IPS-18c (cell line): ENCODE measurements at regions not wholly inside any gene's neighbourhood (a gene's known extent, or its start where the extent isn't known, plus 50 kb on each side); places are given as distances from the start of the nearest gene placed in this dataset.

Experiments used
- H3K4me3 ChIP-seq: 2 replicates; pipeline ENCODE4 v1.7.0; 2013; ENCODE audit warnings: low read depth, mild to moderate bottlenecking, low read length, moderate library complexity; ENCODE audit not compliant: insufficient read depth
- H3K9me3 ChIP-seq: one replicate; pipeline ENCODE4 v1.6.1; 2013; ENCODE audit warnings: mild to moderate bottlenecking, low read length, moderate library complexity; ENCODE audit not compliant: control insufficient read depth, insufficient read depth

- Histone ChIP-seq H3K9me3 (no peaks in the 10 kb centered on the region), H3K4me3 (no peak overlapping the region)
Observed at GRCh38 chr15:46331546-46331945, 696.7 kb downstream of the SQOR start.

DNA sequence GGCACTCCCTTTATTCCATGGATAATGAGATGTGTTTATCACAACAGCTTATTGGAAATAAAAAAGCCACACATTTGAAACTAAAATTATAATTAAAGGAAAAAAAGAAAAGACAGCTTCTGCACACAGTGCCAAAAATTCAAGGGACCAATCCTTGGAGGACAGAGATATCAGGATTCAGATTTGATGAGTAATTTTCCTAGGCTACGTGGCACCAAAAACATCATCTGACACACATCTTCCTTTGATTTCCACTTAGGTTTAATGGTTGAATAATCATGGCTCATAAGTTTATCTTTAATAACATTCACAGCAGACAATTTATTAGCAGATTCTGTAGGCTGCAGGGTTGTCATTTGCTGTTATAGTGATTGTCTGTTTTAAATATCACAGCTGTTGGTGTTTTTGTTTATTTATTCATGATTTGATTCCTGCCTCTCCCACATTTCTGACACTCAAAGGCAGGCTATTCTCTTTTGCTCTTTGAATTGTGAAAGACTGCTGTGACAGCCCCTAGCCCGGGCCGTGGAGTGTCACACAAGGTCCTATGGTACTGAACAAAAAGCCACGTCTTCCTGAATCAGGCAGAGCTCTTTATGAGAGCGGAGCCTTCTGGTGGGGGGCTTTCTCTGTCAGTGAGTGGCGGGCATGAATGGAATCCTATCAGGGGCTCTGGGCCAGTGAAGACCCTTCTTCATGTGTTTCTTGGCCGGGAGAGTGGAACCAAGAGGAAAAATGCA is 708.5 kb downstream of the SQOR start:
- Histone ChIP-seq H3K9me3 (no peaks in the 10 kb centered on the region), H3K4me3 (no peak overlapping the region)

DNA sequence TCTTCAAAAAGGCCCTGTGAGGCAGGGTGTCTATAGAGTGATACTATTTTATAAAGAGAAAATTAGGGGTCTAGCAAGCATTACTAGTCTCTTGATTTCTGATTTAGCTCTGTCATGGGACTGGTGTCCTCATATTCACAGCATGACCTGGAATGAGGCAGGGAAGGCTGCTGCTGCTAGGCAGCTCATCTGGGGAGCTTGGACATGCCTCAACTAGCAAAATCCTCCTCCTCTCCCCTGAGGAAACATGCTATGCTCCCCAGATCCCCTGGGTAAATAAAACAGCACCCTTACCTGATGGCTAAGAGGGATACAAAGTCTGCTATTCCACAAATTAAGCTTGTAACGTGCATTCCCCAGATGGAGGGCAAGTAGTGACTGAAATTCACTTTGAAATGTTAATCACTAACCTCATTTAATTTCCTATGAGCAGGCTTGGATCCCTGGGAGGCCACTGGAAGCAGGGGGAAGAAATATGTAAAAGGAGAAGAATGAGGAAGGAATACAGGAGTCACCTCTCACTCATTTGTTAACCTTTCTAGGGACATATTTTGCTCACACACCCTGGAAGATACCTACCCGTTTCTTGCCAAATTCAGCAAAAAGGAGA is 709.4 kb downstream of the SQOR start:
- no peaks in the 10 kb centered on the region for H3K9me3 ChIP-seq
- H3K4me3 ChIP-seq: no peak overlapping the region

DNA sequence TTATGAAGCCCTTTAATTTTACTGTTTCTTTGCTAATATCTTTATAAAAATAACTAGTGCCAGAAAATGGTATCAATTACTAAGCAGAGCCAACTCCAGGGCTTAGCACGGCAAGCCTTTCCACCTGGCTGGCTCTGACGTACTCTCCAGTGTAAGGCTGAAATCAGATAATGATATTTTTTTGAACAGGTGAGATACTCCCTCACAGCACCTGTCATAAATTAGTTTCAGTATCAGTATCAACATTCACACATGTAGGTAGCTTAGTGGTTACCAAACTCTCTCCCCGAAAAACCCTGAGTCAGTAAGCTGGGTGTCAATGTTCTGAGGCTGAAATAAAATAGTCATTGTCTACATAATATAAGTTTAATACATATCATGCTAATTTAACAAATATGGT is 710.1 kb downstream of the SQOR start:
- Histone ChIP-seq H3K4me3 (no peak overlapping the region), H3K9me3 (no peaks in the 10 kb centered on the region)

GRCh38 chr15:46354443-46354842 is 719.6 kb downstream of the SQOR start:
- no peak overlapping the region for H3K4me3 ChIP-seq
- no peaks in the 10 kb centered on the region for H3K9me3 ChIP-seq

GRCh38 chr15:46365572-46365971 is 730.7 kb downstream of the SQOR start:
- Histone ChIP-seq H3K9me3 (no peaks in the 10 kb centered on the region), H3K4me3 (no peak overlapping the region)

DNA sequence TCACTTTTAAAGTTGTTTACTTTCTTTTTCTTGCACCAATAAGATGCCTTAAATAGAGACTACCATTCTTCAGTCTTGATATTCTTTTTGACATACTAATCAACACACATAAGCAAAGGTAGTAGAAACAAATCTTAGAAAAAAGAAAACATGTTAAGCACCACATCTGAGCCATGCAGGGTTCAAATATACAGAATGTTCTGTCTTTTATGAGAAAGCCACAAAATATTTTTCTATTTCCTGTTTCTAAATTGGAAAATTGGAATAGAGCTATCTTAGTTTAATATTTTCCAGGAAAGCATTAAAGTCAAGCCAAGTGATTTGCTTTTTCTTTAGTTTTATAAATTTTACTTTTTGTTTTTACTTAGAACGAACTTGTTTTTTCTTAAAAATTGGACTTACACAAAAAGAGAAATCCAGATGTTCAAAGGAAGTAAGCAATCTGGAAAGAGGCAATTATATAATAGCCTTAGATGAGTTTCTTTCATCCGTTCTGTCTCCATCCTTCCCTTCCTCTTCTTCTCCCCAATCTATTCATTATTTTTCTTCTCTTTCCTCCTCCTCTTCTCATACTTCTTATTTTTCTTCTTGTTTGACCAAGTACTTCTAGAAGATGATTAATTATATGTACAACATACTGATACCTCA is 731.7 kb downstream of the SQOR start:
- no peak overlapping the region for H3K4me3 ChIP-seq
- peaks cover 2% of the 10 kb centered on the region for H3K9me3 ChIP-seq

DNA sequence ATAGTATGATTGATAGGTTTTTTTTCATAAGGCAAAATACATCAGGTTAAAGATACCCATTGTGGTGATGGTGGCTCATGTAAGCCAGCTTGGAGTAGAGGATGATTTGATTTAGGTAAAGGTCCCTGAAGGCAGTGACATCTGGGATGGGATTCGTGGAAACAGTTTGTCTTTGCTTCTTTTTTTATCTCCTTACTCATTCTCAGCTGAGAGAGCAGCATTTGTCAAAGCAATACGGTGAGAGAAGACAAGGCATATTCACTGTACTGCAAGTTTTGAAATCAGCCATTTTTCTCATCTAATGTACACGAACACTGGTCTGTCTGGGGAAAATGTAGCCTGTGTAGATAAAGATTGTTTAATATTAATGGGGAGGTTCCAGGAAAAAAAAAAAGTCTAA is 749.1 kb downstream of the SQOR start:
- no peaks in the 10 kb centered on the region for H3K9me3 ChIP-seq
- H3K4me3 ChIP-seq: no peak overlapping the region

- no peak overlapping the region for H3K4me3 ChIP-seq
- H3K9me3 ChIP-seq: no peaks in the 10 kb centered on the region
Observed at GRCh38 chr15:46386356-46386755, 751.5 kb downstream of the SQOR start.

DNA sequence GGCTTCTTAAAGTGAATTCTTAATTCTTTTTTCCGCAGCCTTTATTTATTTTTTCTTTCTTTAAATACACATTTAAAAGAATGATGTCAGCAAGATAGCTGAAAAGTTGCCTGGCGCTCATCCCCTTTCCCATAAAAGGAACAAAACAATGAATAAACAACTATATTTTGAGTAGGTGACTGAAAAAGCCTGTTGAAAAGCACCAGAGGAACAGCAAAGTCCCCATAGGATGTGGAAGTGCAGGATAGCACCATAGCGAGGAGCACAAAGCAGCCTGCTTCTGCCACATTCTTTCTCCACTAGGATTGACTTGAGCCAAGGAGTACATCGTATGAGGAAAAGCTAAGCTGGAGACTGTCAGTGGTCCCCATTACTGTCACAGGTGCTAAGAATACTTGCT is 754.9 kb downstream of the SQOR start:
- no peaks in the 10 kb centered on the region for H3K9me3 ChIP-seq
- no peak overlapping the region for H3K4me3 ChIP-seq

DNA sequence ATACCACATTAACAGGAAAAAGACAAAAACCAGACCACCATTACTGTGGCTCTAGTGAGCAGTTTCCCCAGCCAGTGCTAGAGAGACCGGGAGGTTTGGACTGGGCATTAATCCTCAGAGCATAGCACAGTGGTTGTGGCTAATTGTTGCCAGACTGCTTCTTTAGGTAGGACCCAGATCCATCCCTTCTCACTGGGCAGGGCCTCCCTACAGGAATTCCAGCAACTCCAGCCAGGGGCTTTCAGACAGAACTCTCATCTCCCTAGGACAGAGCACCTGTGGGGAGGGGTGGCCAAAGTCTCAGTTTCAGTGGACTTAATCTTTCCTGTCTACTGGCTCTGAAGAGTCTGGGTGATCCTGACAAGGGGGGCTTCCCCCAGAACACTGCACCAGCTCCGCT is 759.6 kb downstream of the SQOR start:
- H3K9me3 ChIP-seq: no peaks in the 10 kb centered on the region

GRCh38 chr15:46408312-46408711 is 773.5 kb downstream of the SQOR start:
- Histone ChIP-seq H3K4me3 (no peak overlapping the region), H3K9me3 (no peaks in the 10 kb centered on the region)

More for the DNA sequence above, 759.6 kb downstream of the SQOR start:
- no peak overlapping the region for H3K4me3 ChIP-seq

GRCh38 chr15:46409841-46410301 is 775.0 kb downstream of the SQOR start:
- no peaks in the 10 kb centered on the region for H3K9me3 ChIP-seq
- H3K4me3 ChIP-seq: no peak overlapping the region

DNA sequence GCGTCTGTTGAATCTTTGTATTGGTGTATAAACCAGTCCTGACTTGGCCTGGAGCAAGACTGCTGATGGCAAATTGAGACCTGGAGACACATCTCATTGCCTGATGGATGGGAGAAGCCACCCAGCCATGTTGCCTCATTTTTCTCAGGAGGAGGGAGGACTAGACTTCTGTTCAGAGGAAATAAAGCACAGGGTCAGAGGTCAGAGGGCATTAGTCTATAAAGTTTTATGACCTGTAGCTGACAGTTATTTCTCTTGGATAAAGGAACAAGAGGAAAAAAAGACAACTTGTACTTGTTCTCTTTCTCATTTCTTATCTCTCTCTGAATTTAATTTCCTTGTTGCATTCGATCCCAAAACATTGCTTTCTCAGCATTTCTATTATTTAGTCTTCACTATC is 775.9 kb downstream of the SQOR start:
- H3K9me3 ChIP-seq: no peaks in the 10 kb centered on the region
- no peak overlapping the region for H3K4me3 ChIP-seq

DNA sequence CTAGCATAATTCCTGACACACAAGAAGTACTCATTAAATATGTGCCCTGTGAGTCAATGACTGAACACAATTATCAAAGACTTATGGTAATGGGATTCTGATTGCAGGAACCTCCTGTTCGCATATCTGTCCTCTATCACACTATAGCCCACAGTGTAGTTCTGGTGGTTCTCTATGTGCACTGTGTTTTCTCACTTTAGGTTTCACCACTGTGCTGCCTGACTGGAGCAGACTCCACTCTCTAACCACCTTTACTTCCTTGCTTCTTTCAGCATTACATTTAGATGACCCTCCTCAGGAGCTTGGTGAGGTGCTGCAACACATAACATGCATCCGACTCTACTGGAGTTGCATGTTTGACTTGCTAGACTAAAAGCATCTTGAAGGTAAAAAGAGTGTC is 777.1 kb downstream of the SQOR start:
- H3K9me3 ChIP-seq: no peaks in the 10 kb centered on the region

DNA sequence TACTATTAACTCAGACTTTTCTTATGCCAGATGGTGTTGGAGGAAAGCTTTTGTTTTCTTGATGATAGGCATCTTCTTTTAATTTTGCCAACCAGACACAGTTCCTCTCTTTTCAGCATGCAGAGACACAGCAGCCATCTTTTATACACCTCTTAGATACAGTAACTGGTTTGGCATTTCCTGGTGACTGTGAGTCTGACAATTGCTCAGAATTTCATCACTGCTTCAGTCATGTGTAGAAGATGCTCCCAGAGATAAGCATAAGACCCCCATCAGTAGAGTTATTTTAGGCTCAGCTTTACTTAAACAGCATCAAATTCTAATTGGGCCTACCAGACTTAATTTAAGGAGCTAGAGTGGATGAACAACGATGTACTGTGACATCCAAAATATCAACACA is 779.0 kb downstream of the SQOR start:
- Histone ChIP-seq H3K4me3 (no peak overlapping the region), H3K9me3 (no peaks in the 10 kb centered on the region)

More for the DNA sequence above, 777.1 kb downstream of the SQOR start:
- H3K4me3 ChIP-seq: no peak overlapping the region

GRCh38 chr15:46416544-46416943 is 781.7 kb downstream of the SQOR start:
- Histone ChIP-seq H3K4me3 (no peak overlapping the region), H3K9me3 (no peaks in the 10 kb centered on the region)

DNA sequence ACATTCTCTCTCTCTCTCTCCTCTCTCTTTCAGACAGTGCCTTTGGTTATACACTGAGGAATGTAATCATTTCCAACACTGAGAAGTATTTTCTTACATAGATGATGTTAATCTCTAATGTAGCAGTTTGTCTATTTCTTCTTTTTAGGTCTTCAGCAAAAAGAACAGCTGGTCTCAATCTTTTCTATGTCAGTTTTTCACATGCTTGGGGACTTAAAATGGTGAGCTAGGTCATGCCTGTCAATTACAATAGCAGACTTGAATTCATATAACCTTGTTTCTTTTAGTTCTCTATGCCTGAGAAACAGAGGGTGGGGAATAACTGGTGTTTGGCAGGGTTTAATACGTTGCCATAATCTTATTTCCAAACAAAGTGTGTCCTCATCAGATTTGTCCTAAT is 786.2 kb downstream of the SQOR start:
- no peak overlapping the region for H3K4me3 ChIP-seq
- H3K9me3 ChIP-seq: peaks cover 4% of the 10 kb centered on the region
